HepG2 (cell line): ENCODE measurements at regions not wholly inside any gene's neighbourhood (a gene's known extent, or its start where the extent isn't known, plus 50 kb on each side); places are given as distances from the start of the nearest gene placed in this dataset.

Source experiments
- ARID5B ChIP-seq: IDR thresholded peaks from 2 replicates; pipeline ENCODE4 v1.4.0; 2020; ENCODE audit warnings: mild to moderate bottlenecking, missing genetic modification reagents
- EEA1 ChIP-seq: sonication (generic); formaldehyde crosslinking; IDR thresholded peaks from 2 replicates; pipeline ENCODE4 v1.5.1; 2020; ENCODE audit warnings: mild to moderate bottlenecking, missing genetic modification reagents, borderline replicate concordance
- HOXA5 ChIP-seq: sonication (generic); formaldehyde crosslinking; IDR thresholded peaks from 2 replicates; pipeline ENCODE4 v1.4.0; 2020; ENCODE audit warnings: missing genetic modification reagents
- HOXA9 ChIP-seq: sonication (generic); formaldehyde crosslinking; IDR thresholded peaks from 2 replicates; pipeline ENCODE4 v1.8.1; 2022; ENCODE audit warnings: missing genetic modification reagents, mild to moderate bottlenecking, moderate library complexity, borderline replicate concordance
- IRF9 ChIP-seq: sonication (generic); formaldehyde crosslinking; IDR thresholded peaks from 2 replicates; pipeline ENCODE4 v1.8.0; 2022; ENCODE audit warnings: missing genetic modification reagents, mild to moderate bottlenecking, borderline replicate concordance
- MATR3 ChIP-seq: sonication (generic); formaldehyde crosslinking; IDR thresholded peaks from 2 replicates; pipeline ENCODE4 v1.4.0; 2020; ENCODE audit warnings: missing genetic modification reagents
- MAX ChIP-seq: IDR thresholded peaks from 2 replicates; pipeline ENCODE4 v1.6.1; 2012; ENCODE audit warnings: inconsistent platforms
- MED13 ChIP-seq: sonication (generic); formaldehyde crosslinking; IDR thresholded peaks from 2 replicates; pipeline ENCODE4 v1.5.0; 2020; ENCODE audit warnings: missing genetic modification reagents
- NCOA2 ChIP-seq: sonication (generic); formaldehyde crosslinking; IDR thresholded peaks from 2 replicates; pipeline ENCODE4 v1.8.0; 2022; ENCODE audit warnings: inconsistent platforms
- PITX1 ChIP-seq: sonication (generic); formaldehyde crosslinking; IDR thresholded peaks from 2 replicates; pipeline ENCODE4 v1.5.1; 2020; ENCODE audit warnings: mild to moderate bottlenecking, missing genetic modification reagents
- RBM22 ChIP-seq: fragments of 200-400 bp; formaldehyde crosslinking; optimal IDR thresholded peaks from 2 replicates; pipeline ENCODE3; 2017; ENCODE audit warnings: mild to moderate bottlenecking, low read length, moderate library complexity
- SOX13 ChIP-seq, 3 experiments: fragments of 450-650 bp in 1 of 3; sonication (generic) in 1 of 3; formaldehyde crosslinking in 1 of 3; IDR thresholded peaks in 2 of 3; conservative IDR thresholded peaks in 1 of 3; 2 replicates each; pipeline versions ENCODE4 v1.5.0 to v1.6.1; 2016 to 2020; ENCODE audit warnings: antibody characterized with exemption in 1 of 3, mild to moderate bottlenecking in 1 of 3, missing compliant biosample characterization in 1 of 3, missing genetic modification reagents in 1 of 3, moderate library complexity in 1 of 3
- ZNF264 ChIP-seq: sonication (generic); formaldehyde crosslinking; IDR thresholded peaks from 2 replicates; pipeline ENCODE4 v1.4.0; 2020; ENCODE audit warnings: missing genetic modification reagents
- ZNF501 ChIP-seq: sonication (generic); formaldehyde crosslinking; IDR thresholded peaks from 2 replicates; pipeline ENCODE4 v1.5.1; 2020; ENCODE audit warnings: mild to moderate bottlenecking, moderate library complexity, missing genetic modification reagents
- ZNF672 ChIP-seq: sonication (generic); formaldehyde crosslinking; IDR thresholded peaks from 2 replicates; pipeline ENCODE4 v1.8.1; 2022; ENCODE audit warnings: missing genetic modification reagents
- ZNF687 ChIP-seq: sonication (generic); formaldehyde crosslinking; IDR thresholded peaks from 2 replicates; pipeline ENCODE4 v1.5.1; 2020; ENCODE audit warnings: mild to moderate bottlenecking, missing genetic modification reagents, moderate library complexity
- ZNF749 ChIP-seq: sonication (generic); formaldehyde crosslinking; IDR thresholded peaks from 2 replicates; pipeline ENCODE4 v1.8.0; 2022; ENCODE audit warnings: mild to moderate bottlenecking, missing genetic modification reagents, moderate library complexity, borderline replicate concordance
- ZSCAN12 ChIP-seq: sonication (generic); formaldehyde crosslinking; IDR thresholded peaks from 2 replicates; pipeline ENCODE4 v1.9.0; 2021; ENCODE audit warnings: mild to moderate bottlenecking, missing genetic modification reagents

GRCh38 chr20:50426866-50427718 is 83.1 kb upstream of the PTPN1 start (continued):
- TF ChIP-seq HOXA5 (CRISPR knock-in tag) (no peak), MED13 (CRISPR knock-in tag) (peak; percentile 60; the same call in 1 of the 2 replicates), ZNF687 (CRISPR knock-in tag) (0 out of 2 replicates have a peak, but pooled peaks have one; percentile 12), ZNF501 (CRISPR knock-in tag) (0 out of 2 replicates have a peak, but pooled peaks have one; percentile 22), IRF9 (0 out of 2 replicates have a peak, but pooled peaks have one; percentile 40), RBM22 (no peak), ZNF264 (0 out of 2 replicates have a peak, but pooled peaks have one; percentile 51), MATR3 (CRISPR knock-in tag) (no peak), PITX1 (0 out of 2 replicates have a peak, but pooled peaks have one; percentile 20), HOXA9 (CRISPR knock-in tag) (no peak), ZNF672 (CRISPR knock-in tag) (no peak), ZSCAN12 (CRISPR knock-in tag) (no peak), ARID5B (CRISPR knock-in tag) (no peak), EEA1 (CRISPR knock-in tag) (no peak), MAX (0 out of 2 replicates have a peak, but pooled peaks have one; percentile 6), NCOA2 (CRISPR knock-in tag) (no peak), SOX13 (IDR thresholded peaks at IDR 0.05) (no peak), SOX13 (CRISPR knock-in tag; conservative IDR thresholded peaks at IDR 0.05 in 1 of 2, IDR thresholded peaks at IDR 0.05 in 1 of 2) (no peak), ZNF749 (CRISPR knock-in tag) (peak; percentile 51; the same call in 1 of the 2 replicates)
